ACHN (cell line): ENCODE measurements at regions not wholly inside any gene's neighbourhood (a gene's known extent, or its start where the extent isn't known, plus 50 kb on each side); places are given as distances from the start of the nearest gene placed in this dataset.
A peak's percentile ranks its signal among the peaks of the same experiment; 100 is the strongest.
"Not testable (repeated sequence)": the region's sequence is repeated elsewhere in the genome, so short reads cannot be mapped to it uniquely, and the experiment has no call there.

Experiments used
- DNase-seq: peaks from one replicate; pipeline ENCODE4 v3.0.0-alpha.2; 2015
- in situ Hi-C: cut with HindIII; loops from 2 replicates; pipeline ENCODE4 v1.10.0; 2017; ENCODE audit warnings: low sequenced_read_pairs, low pct_ligation_motif_present, low pct_unique_long_range_greater_than_20kb

- in situ Hi-C loops, result no loop called here
- no peak for DNase-seq
Observed at GRCh38 chr7:106465704-106466468, 181.1 kb upstream of the NAMPT start.

GRCh38 chr7:106464651-106465050 lies 179.9 kb upstream of the NAMPT start:
- in situ Hi-C loops, result no loop called here
- DNase-seq, result no peak

- no peak for DNase-seq
- in situ Hi-C loops, result no loop called here
Observed at GRCh38 chr7:106463851-106464611, 179.2 kb upstream of the NAMPT start.

- DNase-seq, result no peak
- in situ Hi-C loops, result no loop called here
Observed at GRCh38 chr7:106462914-106463482, 178.2 kb upstream of the NAMPT start.

- DNase-seq, result peak; percentile 75
- in situ Hi-C loops, result no loop called here
Observed at GRCh38 chr7:106462365-106462859, 177.6 kb upstream of the NAMPT start.

GRCh38 chr7:106460792-106461254 lies 176.0 kb upstream of the NAMPT start:
- no peak for DNase-seq
- in situ Hi-C loops, result no loop called here

- in situ Hi-C loops, result no loop called here
- DNase-seq, result no peak
Observed at GRCh38 chr7:106459397-106460072, 174.8 kb upstream of the NAMPT start.

- in situ Hi-C loops, result no loop called here
- no peak for DNase-seq
Observed at GRCh38 chr7:106457678-106458077, 172.9 kb upstream of the NAMPT start.

GRCh38 chr7:106456329-106456728 lies 171.5 kb upstream of the NAMPT start:
- in situ Hi-C loops, result no loop called here
- DNase-seq, result no peak

GRCh38 chr7:106452031-106452851 lies 167.5 kb upstream of the NAMPT start:
- in situ Hi-C loops, result no loop called here
- DNase-seq, result no peak

- DNase-seq, result no peak
- in situ Hi-C loops, result no loop called here
Observed at GRCh38 chr7:106451171-106451570, 166.4 kb upstream of the NAMPT start.

GRCh38 chr7:106450716-106451115 lies 165.9 kb upstream of the NAMPT start:
- no peak for DNase-seq
- in situ Hi-C loops, result no loop called here

GRCh38 chr7:106448992-106449859 lies 164.4 kb upstream of the NAMPT start:
- in situ Hi-C loops, result no loop called here
- DNase-seq, result no peak

GRCh38 chr7:106448346-106448991 lies 163.7 kb upstream of the NAMPT start:
- no peak for DNase-seq
- in situ Hi-C loops, result no loop called here

GRCh38 chr7:106447318-106447847 lies 162.6 kb upstream of the NAMPT start:
- in situ Hi-C loops, result no loop called here
- DNase-seq, result no peak

- in situ Hi-C loops, DNase-seq: not testable (repeated sequence)
Observed at GRCh38 chr7:106445366-106445765, 160.6 kb upstream of the NAMPT start.
